ENCODE measurements at regions not wholly inside any gene's neighbourhood (a gene's known extent, or its start where the extent isn't known, plus 50 kb on each side); places are given as distances from the start of the nearest gene placed in this dataset.
"Not testable (repeated sequence)": the region's sequence is repeated elsewhere in the genome, so short reads cannot be mapped to it uniquely, and the experiment has no call there.

DNA sequence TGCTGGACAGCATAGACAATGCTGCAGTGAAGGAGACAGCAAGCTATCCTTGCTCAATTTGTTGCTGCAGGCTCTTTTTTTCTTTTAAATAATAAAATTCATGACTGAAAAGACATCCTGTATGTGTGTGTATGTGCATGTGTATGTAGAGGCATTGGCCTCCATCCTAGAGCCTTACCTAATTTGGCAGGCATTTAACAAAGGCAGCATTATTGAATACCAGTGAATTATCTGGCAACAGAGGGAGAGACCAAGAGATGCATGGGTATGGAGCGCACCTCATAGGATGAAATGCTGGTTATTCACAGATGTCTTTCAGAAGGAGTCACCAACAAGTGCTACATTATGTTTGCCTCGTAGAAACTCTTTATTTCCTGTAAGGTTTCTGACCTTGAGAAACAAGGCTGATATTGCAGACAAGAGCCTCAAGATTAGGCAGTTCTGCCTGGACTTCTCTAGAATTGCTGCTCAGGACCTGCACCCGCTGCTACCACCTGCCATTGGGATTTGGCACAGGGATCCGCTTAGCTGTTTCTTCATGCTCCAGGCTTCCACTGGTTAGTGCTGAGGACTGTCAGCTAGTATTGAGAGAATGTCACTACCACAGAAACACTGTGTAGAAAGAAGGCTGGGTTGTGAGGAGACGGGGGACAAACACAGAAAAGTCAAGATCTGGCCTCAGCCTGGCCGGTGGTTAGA, 247.7 kb upstream of the RFX3 start:
- POLR2A ChIA-PET, result no interaction called here
- CTCF ChIA-PET, result no interaction called here

DNA sequence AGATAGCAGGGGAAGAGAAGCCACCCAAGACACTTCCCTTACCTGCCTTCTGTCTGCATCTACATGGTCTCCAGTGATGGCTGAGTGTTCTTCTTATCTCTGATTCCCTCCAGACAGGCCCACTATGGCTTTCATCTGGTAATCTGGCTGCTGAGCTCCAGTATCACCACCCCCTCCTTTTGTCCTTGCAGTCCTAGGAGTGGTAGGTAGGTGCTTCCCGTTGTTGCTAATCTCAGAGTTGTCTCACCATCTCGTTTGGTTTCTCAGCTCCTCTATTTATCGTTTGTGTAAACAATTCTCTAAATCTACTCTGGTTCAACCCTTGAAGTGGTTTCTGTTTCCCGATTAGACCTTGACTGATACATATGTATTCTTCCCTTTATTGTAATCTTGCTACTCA, 243.8 kb upstream of the RFX3 start:
- ChIA-PET CTCF (no interaction called here), POLR2A (no interaction called here)

DNA sequence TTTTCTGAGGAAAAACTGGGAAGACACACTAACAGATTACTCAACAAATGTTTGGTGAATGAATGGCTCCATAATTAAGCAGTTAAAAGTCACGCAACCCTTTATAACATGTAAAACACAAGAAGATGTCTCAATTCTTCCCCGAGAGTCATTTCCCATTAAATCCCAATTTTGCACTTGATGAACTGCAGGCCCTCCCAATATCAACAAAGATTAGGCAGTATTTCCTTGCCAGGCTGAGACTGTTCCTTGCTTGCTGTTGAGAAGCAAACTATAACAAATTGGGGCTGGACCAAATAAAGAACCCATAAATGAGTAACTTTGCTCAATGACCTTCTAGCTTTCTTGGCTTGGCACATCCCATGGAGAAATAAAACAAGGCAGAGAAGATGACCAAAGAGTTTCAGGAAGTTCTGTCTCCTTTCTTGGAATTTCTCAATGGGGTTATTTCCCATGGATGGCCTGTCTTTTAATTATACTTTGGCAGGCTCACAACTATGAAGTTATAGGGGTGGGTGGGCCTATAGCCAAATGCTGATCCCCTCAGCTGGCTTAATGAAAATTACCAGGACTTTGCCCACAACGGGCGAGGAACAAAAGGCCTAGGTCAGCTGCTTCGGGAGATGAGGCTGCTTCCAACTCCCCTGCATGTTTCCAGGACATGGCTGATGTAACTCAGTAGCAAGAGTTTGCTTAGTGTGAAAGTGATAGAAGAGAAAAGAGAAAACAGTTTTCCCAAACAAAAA, 243.1 kb upstream of the RFX3 start:
- ChIA-PET POLR2A (no interaction called here), CTCF (no interaction called here)

DNA sequence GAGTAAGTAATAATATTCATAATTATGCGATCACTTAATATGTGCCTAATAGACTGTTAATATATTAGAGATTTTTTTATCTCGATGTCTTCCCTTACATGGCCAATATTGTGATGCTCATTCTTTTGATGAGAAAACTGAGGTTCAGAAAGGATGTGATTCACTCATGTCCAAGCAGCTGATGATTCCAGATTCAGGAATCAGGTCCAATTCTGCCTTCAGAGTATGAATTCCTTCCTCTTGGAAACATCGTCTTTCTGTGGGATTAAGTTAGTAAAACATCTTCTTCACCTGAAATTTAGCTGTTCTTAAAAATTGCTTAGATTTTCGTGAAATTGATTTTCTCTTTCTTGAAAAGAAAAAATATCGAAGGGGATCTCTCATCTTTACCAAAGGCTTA, 242.5 kb upstream of the RFX3 start:
- CTCF ChIA-PET, result no interaction called here
- POLR2A ChIA-PET, result no interaction called here

DNA sequence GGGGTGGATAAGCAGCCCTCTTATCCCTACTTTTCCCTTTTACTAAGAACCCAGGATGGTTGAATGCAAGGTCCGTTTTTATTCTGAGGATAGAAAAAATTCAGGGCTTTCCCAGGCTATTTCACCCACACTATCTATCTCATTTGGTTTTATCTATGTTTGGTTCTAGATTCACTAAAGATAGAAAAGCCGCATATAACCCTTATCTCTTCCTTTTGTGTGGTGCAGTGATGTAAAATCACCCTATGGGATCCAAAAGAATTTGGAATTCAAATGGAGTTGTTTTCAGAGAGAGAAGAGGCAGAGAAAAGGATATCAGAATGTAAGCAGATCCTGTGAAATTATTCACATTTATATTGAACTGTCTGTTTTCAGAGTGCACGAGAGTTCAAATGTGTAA, 236.3 kb upstream of the RFX3 start:
- ChIA-PET CTCF (no interaction called here), POLR2A (no interaction called here)

DNA sequence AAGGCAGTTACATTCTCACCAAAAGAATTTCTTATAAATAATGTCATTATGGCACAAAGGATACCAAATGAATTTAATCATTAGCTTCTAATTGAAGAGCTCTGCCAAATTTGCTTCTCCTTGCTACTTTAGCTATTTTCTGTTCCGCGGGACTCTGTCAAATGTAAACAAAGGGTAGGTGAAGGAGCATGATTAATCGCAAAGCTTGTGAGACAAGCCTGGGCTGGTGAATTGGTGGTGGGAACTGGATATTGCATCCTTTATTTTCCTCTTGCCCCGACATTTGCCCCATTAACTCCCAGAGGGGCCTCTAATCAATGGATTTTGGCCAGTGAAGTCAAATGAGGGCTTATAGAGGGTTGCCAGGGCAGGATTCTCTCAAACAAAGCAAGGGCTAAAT, 234.2 kb upstream of the RFX3 start:
- POLR2A ChIA-PET, result no interaction called here
- CTCF ChIA-PET, result no interaction called here

DNA sequence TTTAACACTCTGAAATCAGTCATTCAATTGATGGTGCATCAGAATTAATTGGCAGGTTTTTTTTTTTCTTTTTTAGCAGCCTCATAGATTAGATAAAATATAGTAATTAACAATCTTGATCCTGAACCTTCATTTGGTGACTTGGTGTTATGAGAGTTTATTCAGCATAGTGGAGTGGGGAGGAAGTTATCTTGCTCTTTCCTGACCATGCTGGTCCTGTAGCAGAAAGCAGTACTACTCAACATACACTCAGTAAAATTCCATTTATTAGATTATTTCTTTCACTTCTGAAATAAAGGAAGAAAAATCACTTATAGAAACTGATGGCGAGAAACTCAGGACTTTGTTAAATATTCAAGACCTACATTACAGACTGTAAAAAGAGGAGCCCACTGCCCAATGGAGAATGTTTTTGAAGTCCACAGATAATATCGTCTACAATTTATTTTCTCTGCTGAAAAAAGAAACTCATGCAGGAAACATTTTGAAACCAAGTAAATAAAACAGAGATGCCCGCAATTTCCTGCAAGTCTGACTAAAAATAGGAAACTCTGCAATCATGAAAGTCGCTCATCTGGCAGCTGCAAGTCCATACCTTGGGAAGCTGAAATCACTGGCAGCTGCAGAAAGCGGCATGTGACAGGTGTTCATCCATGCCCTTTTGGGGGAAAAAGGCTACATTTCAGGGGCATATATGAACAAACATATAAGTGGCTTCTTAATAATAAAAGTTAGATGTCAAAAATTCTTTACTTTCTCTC, 233.2 kb upstream of the RFX3 start:
- CTCF ChIA-PET, result no interaction called here
- POLR2A ChIA-PET, result no interaction called here

DNA sequence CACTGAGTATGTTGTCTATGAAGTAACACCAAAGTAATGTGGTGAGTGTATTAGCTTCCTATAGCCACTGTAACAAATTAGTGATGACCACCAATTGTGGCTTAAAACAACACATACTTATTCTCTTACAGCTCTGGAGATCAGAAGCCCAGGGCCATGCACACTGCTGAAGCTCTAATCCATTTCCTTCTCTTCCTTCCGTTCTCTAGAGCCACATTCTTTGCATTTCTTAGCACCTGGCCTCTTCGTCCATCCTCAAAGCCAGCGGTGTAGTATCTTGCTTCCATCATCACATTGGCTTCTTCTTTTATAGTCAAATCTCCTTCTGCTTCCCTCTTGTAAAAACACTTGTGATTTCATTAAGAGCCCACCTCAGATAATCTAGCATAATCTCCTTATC, 230.3 kb upstream of the RFX3 start:
- CTCF ChIA-PET, result no interaction called here
- POLR2A ChIA-PET, result no interaction called here

DNA sequence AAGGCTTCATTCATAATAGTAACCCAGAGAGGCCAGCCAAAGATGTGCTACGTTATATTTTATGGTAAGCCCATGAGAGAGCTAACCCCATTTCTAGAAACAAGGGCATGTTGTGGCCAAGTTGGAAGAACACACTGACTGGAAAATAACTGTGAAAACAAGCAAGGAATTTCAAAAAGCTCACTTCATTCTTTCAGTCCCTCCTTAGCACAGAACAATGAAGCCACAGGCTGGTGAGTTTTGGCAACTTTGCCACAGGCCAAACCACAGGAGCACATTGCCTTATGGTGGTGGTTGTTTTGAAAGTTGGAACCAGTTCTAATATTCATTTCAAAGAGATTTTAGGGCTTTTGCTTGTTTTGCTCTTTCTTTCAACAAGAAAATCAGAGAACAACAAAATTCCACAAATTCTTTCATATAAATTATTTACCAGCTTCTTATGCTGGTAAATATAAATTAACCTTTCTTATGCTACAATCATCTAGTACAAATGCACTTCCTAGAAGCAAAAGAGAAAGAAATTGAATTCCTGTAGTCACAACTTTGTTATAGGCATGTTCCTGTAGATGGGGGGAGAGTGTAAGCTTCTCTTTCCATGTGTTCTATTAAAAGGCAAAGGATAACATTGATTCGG, 225.4 kb upstream of the RFX3 start:
- ChIA-PET CTCF (no interaction called here), POLR2A (no interaction called here)

DNA sequence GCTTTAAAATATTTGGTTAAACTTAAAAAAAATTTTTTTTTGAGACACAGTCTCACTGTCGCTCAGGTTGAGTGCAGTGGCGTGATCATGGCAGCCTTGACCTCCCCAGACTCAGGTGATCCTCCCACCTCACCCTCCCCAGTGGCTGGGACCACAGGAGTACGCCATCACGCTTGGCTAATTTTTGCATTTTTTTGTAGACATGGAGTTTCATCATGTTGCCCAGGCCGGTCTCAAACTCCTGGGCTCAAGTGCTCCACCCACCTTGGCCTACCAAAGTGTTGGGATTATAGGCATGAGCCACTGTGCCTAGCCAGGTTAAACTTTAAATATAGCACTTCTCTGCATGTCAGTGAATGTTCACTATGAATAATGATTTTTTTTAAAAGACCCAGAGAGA, 224.5 kb upstream of the RFX3 start:
- POLR2A ChIA-PET, result no interaction called here
- CTCF ChIA-PET, result no interaction called here

DNA sequence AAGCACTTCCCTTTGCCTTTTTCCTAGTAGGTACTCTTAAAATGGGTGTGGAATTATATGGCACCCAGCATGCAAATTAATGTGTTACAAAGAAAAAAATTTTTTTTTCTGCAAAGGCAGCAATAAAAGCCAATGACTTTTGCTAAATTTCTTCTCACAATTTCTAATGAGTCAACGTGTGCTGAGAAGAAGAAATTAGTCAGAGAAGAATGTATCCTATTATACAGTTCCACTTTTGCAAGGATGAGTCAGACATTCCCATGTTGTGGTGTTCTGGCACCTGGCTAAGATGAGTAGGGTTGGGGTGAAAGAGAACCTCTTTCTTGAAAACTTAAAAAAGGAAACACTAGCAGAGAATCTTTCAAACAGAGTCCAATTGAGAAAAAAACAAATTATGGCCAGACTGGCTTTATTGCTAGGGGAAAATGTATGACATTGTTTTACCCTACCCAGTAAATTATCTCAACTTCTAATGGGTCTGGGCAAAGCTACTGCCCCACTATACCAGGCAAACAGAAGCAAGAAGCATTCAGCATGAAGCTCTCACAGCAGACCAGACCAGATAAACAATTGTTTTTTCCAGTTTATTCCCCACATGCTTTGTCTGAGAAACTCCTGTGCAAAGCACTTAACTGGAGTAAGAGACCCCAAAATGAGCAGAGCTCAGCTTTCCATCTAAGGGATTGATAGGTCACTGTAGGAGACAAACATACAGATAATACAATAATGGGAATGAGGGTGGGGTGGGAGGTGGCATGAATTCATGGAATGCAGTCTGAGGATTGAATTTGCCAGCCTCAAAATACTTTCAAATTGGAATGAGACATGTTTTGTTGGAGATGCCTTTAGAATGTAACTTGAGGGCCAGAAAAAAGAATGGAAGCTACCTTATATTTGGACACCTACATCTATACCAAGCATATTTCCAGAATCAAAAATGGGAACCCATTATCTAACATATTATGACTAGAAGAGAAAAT, 220.8 kb upstream of the RFX3 start:
- POLR2A ChIA-PET, result no interaction called here
- CTCF ChIA-PET, result no interaction called here

DNA sequence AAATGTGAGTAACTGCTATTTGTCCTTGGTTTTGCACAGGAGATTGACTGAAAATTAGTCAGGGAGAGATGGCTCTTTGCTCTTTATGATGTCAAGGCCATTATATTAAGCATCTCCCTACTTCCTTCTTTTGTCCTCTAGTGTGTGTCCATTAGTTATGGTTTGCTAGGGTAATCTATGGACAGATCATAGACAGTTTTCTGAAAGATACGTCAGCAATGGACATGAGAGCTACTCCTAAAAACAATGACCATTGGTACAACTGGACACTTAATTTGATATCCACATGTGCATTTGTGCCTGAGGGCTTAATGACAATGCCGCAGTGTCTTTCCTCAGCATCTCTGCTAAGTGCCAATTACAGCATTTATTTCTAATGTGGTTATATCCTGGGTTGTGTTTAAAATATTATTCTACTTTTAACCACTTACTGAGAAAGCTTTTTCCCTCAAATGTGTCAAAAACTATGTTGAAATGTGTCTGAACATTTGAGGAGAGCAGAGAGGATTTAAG, 218.2 kb upstream of the RFX3 start:
- ChIA-PET POLR2A (interaction anchor here (0.5 kb wide), 1 partner anchor 774 kb away, joined by 3 read pairs; no protein-coding TSS in a partner anchor), CTCF (no interaction called here)

DNA sequence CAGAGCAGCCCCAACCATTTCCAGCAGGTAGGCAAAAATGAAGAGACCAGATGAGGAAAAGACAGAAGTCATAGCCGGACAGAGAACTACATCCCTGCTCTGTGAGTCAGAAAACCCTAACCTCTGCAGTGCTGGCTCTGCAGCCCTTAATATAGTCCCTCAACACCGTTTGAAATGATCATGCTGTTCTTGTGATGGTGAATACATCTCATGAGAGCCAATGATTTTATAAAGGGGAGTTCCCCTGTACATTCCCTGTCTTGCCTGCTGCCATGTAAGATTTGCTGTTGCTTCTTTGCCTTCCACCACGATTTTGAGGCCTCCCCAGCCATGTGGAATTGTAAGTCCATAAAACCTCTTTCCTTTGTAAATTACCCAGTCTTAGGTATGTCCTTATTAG, 216.8 kb upstream of the RFX3 start:
- ChIA-PET POLR2A (no interaction called here), CTCF (no interaction called here)

DNA sequence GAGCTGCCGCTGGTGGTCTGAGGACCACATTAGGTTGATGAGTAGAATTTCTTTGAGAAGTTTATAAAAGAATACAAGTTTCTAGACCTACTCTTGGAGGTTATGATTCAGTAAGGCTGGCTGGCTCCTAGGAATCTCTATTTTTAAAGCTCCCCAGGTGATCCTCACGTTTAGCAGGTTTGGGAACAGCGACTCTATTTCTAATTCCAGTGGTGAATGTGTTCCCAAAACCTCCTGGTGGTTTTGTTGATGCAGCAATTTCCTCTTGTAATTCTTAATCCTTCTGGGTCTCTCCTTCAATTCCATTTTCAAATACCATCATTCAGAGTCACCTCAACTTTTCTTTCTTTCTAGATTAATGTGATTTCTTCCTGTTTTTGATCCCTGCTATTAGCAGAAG, 215.9 kb upstream of the RFX3 start:
- POLR2A ChIA-PET, result no interaction called here

DNA sequence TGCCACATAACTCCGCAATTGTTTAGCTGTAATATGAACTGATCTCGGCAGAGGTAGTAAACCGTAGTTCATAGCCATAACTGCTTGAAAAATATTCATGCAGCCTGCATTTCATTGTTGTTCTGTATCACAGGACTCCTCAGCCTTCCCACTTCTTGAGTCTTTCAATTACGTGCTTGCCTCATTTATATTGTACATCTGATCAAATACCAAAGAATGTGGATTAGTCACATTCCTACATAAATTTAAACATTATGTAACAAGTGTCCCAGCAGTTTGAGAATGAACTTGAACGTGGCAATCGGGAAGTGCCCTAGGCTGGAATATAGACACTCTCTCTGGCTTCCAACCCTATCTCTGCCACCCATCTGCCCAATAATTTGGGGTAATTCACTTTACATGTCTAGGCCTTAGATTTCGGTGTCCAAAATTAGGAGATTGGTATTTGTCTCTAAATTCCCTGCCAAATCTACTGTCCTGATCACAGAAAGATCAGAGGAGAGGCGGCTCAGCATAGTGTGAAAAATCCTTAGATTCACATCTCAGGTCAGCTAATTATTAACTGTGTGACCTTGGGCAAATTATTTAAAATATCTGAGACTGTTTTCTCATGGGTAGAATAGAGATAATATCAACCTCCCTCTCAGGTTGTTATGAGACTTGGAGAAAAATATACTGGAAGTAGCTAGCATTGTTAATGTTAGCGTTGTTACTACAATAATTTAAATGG, 215.1 kb upstream of the RFX3 start:
- POLR2A ChIA-PET, result no interaction called here

More for the DNA sequence above, 215.9 kb upstream of the RFX3 start:
- CTCF ChIA-PET, result no interaction called here

DNA sequence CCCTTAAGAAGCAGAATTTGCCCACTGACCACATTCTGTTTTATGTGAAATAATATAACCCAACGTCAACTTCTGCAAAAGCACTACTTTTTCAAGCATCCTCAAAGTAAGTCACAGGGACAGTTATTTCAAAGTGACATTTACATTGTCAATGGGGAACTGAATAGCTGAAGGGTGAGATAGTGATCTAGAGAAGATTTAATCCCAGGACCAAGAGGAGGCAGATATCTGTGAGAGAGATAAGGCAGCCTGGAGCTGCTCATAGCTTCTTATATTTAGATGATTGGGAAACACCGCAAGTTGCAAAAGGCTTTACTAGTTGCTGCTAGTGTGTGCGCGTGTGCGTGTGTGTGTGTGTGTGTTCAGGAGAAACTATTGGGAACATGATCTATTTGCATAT, 210.4 kb upstream of the RFX3 start:
- CTCF ChIA-PET, result no interaction called here

More for the DNA sequence above, 215.1 kb upstream of the RFX3 start:
- CTCF ChIA-PET, result no interaction called here

DNA sequence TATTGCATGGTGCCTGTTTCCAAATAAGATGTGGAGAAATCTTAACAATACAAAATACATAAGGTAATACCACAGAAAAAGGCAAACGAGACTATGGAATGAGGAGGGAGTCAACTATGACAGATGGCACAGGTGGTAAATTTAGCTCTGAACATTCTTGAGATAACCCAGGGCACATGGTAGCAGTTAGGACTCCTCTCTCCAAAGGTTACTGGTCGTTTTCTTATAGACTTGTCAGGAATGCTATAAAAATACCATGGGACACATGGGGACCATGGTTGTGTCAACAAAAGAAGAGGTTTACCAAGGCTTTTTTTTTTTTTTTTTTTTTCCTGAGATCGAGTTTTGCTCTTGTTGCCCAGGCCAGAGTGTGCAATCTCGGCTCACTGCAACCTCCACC, 209.4 kb upstream of the RFX3 start:
- POLR2A ChIA-PET, result no interaction called here
- CTCF ChIA-PET, result no interaction called here

More for the DNA sequence above, 210.4 kb upstream of the RFX3 start:
- POLR2A ChIA-PET, result no interaction called here

DNA sequence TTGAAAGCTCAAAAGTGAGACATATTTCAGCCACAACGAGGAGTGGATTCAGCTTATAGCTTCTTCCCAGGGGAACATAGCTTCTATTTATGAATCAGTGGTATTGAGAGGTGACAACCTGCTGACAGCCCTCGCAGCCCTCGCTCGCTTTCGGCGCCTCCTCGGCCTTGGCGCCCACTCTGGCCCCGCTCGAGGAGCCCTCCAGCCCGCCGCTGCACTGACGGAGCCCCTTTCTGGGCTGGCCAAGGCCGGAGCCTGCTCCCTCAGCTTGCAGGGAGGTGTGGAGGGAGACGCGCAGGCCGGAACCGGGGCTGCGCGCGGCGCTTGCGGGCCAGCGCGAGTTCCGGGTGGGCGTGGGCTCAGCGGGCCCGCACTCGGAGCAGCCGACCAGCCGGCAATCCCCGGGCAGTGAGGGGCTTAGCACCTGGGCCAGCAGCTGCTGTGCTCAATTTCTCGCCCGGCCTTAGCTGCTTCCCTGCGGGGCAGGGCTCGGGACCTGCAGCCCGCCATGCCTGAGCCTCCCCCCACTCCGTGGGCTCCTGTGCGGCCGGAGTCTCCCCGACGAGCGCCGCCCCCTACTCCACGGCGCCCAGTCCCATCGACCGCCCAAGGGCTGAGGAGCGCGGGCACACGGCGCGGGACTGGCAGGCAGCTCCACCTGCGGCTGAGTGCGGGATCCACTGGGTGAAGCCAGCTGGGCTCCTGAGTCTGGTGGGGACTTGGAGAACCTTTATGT, 207.9 kb upstream of the RFX3 start:
- POLR2A ChIA-PET, result not testable (repeated sequence)
- CTCF ChIA-PET, result interaction anchor here (0.7 to 1.7 kb wide), 2 partner anchors 15 to 35 kb away, joined by 3 to 5 read pairs; no protein-coding TSS in a partner anchor

Data from activated CD8-positive, alpha-beta memory T cell treated with anti-CD3 and anti-CD28 coated beads for 36 hours (primary cell).